Thyroid gland (tissue), 4 donors: ENCODE measurements at regions not wholly inside any gene's neighbourhood (a gene's known extent, or its start where the extent isn't known, plus 50 kb on each side); places are given as distances from the start of the nearest gene placed in this dataset.

Experiments used
- DNase-seq, 2 donors: peaks; one replicate each; pipeline ENCODE4 v3.0.0-alpha.2; 2019
- H3K27ac ChIP-seq, 3 donors: fragments of 200-600 bp; sonication (generic); 1 replicate in 2 of 3; 2 replicates in 1 of 3; pipeline ENCODE4 v1.5.1; 2016 to 2019; ENCODE audit warnings: mild to moderate bottlenecking in 1 of 3, moderate library complexity in 1 of 3
- H3K27me3 ChIP-seq: fragments of 200-600 bp; sonication (generic); one replicate; pipeline ENCODE4 v1.5.1; 2019
- H3K36me3 ChIP-seq, 2 donors: fragments of 200-600 bp; sonication (generic); one replicate each; pipeline ENCODE4 v1.5.1; 2016 to 2019
- H3K4me1 ChIP-seq, 2 donors: fragments of 200-600 bp; sonication (generic); one replicate each; pipeline ENCODE4 v1.5.1; 2017 to 2019
- H3K4me3 ChIP-seq, 3 donors: fragments of 200-600 bp; sonication (generic); replicated peaks in 1 of 3; 1 replicate in 2 of 3; 2 replicates in 1 of 3; pipeline ENCODE4 v1.5.1; 2016; ENCODE audit warnings: mild to moderate bottlenecking in 1 of 3
- H3K9me3 ChIP-seq: fragments of 200-600 bp; sonication (generic); one replicate; pipeline ENCODE4 v1.5.1; 2017
- POLR2A ChIP-seq, 2 donors: fragments of 450-650 bp; IDR thresholded peaks; one replicate each; pipeline ENCODE4 v1.6.1; 2017; ENCODE audit warnings: antibody characterized with exemption in 2 of 2, mild to moderate bottlenecking in 2 of 2, moderate library complexity in 1 of 2
- WGBS, 2 donors: methylation state at CpG; one replicate each; pipeline ENCODE4 v1.1.5; 2017; 5-methylcytosine and 5-hydroxymethylcytosine counted together
- intact Hi-C: fragments of 100-400 bp; cut with DNase I; formaldehyde crosslinking; loops from one replicate; pipeline ENCODE4 v1.15.1; 2023
- TF ChIP-seq, protein P1 (sequence below), 6 experiments: fragments of 200-600 bp in 3 of 6; fragments of 450-650 bp in 3 of 6; sonication (generic) in 3 of 6; IDR thresholded peaks; one replicate each; pipeline ENCODE4 v1.5.1; 2016 to 2019; ENCODE audit warnings: antibody characterized with exemption in 6 of 6, mild to moderate bottlenecking in 2 of 6, inconsistent platforms in 1 of 6, moderate library complexity in 1 of 6

DNA sequence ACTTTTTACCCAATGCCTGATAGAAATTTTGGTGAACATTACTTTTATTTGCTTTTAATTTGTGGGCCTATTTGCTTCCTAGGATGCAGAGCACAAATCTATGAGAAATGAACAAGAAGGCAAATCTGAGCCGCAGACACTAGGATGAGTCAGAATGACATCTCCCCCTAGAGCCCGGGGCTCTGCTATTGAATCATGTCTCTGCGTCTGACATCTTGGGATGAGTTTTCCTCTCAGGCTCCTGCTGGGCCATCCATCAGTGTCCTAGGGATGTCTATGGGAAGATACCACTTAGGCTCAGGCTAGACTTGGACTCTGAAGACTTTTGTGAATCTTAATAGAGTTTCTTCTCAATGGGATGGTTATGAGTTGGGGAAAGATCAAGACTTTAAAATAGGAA lies 157.3 kb upstream of the MTPN start:
- no peak overlapping the region for H3K27ac ChIP-seq
- peaks cover 0 to 7% of the 10 kb centered on the region in 2 donors for H3K4me1 ChIP-seq
- 83 to 85% methylated on average over 3 of the region's 3 CpGs for WGBS, 2 donors
- no peak for DNase-seq
- no peaks in the 10 kb centered on the region for H3K9me3 ChIP-seq
- TF ChIP-seq, protein P1, sequence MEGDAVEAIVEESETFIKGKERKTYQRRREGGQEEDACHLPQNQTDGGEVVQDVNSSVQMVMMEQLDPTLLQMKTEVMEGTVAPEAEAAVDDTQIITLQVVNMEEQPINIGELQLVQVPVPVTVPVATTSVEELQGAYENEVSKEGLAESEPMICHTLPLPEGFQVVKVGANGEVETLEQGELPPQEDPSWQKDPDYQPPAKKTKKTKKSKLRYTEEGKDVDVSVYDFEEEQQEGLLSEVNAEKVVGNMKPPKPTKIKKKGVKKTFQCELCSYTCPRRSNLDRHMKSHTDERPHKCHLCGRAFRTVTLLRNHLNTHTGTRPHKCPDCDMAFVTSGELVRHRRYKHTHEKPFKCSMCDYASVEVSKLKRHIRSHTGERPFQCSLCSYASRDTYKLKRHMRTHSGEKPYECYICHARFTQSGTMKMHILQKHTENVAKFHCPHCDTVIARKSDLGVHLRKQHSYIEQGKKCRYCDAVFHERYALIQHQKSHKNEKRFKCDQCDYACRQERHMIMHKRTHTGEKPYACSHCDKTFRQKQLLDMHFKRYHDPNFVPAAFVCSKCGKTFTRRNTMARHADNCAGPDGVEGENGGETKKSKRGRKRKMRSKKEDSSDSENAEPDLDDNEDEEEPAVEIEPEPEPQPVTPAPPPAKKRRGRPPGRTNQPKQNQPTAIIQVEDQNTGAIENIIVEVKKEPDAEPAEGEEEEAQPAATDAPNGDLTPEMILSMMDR (IDR thresholded peaks at IDR 0.05): no peak
- no peak for TF ChIP-seq POLR2A (IDR thresholded peaks at IDR 0.05)
- H3K4me3 ChIP-seq: no peak overlapping the region
- intact Hi-C loops: no loop called here
- no peaks in the 10 kb centered on the region for H3K36me3 ChIP-seq
- H3K27me3 ChIP-seq: no peaks in the 10 kb centered on the region

DNA sequence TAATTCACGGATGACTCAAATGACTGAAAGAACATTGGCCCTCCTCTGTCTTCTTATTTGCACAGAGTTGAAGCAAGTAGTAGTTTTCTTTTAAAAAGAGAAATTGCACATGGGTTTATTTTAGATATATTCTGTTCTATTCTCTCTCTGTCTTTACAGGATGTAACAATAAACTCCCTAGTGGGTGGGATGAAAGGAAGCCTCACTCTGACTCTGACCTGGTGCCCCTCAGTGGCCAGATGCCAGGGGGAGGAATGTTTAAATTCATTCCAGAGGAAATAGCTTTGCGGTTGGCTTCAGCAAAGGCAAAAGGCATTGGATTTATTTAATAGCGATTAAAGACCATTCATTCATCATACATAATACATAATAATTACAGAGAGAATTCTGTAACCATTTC lies 156.4 kb upstream of the MTPN start:
- Histone ChIP-seq H3K4me3 (no peak overlapping the region), H3K4me1 (peaks cover 0 to under 1% of the 10 kb centered on the region in 2 donors), H3K9me3 (no peaks in the 10 kb centered on the region), H3K27ac (no peak overlapping the region), H3K36me3 (no peaks in the 10 kb centered on the region), H3K27me3 (no peaks in the 10 kb centered on the region)
- WGBS, 2 donors: 57 to 65% methylated on average over 3 of the region's 3 CpGs
- TF ChIP-seq, protein P1 (IDR thresholded peaks at IDR 0.05): no peak
- no peak for TF ChIP-seq POLR2A (IDR thresholded peaks at IDR 0.05)
- no peak for DNase-seq
- intact Hi-C loops: no loop called here

DNA sequence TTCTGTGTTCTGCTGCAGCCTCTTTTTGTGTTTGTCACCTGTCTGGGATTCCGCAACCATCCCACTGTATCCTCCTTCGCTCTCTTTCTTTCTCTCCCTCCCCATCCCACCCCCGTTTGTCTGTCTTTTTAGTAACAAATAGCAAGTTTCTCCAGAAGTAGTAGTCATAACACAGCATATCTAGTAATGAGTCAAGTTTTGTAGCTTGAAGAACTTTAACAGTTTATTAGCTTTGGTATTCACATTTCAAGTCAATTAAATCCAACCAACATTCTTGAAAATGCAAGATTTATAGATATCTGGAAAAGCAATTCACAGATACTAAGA lies 154.1 kb upstream of the MTPN start:
- Histone ChIP-seq H3K4me1 (no peaks in the 10 kb centered on the region), H3K27ac (no peak overlapping the region), H3K4me3 (no peak overlapping the region), H3K27me3 (no peaks in the 10 kb centered on the region), H3K9me3 (no peaks in the 10 kb centered on the region), H3K36me3 (no peaks in the 10 kb centered on the region)
- 93 to 96% methylated on average over 3 of the region's 3 CpGs for WGBS, 2 donors
- intact Hi-C loops: no loop called here
- DNase-seq: no peak
- TF ChIP-seq, protein P1 (IDR thresholded peaks at IDR 0.05): no peak
- no peak for TF ChIP-seq POLR2A (IDR thresholded peaks at IDR 0.05)

DNA sequence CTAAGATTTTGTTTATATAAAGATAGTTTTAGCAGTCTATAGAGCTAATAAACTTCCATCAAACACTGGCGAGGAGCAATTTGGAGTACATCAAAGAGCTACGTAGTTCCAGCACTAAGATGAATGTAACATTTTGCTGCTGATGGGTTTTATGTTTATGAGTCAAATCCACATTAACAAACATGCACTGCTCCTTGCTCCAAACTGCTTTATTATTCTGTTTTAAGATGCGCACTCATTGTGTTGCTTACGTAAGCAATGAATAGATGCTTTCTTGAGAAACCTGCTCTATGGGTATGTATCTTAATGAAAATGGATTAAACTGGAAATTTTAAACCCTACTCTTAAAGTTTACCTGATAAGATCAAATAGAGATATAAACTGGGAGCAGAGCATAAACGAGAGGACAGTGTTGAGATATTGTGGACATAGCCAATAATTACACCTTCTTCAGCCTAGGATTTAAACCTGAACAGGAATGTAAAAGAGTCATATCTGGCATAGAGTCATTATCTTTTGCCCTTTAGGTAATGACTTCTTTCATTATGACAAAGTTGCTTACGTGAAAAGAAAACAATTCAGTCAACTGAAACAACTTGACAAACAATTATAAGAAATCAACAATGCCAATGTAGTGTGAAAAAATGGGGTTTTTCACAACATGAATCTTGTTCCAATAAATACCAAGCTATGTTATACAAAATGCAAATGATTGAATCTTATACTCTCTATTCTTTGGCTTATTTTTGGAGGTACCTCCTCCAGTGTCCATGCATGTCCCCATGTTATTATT lies 153.5 kb upstream of the MTPN start:
- WGBS, 2 donors: 82 to 84% methylated on average over 6 of the region's 6 CpGs
- no peak overlapping the region for H3K27ac ChIP-seq
- intact Hi-C loops: no loop called here
- H3K9me3 ChIP-seq: no peaks in the 10 kb centered on the region
- no peaks in the 10 kb centered on the region for H3K27me3 ChIP-seq
- H3K4me1 ChIP-seq: no peaks in the 10 kb centered on the region
- no peaks in the 10 kb centered on the region for H3K36me3 ChIP-seq
- TF ChIP-seq POLR2A (IDR thresholded peaks at IDR 0.05): no peak
- TF ChIP-seq, protein P1 (IDR thresholded peaks at IDR 0.05): no peak
- H3K4me3 ChIP-seq: no peak overlapping the region
- no peak for DNase-seq

DNA sequence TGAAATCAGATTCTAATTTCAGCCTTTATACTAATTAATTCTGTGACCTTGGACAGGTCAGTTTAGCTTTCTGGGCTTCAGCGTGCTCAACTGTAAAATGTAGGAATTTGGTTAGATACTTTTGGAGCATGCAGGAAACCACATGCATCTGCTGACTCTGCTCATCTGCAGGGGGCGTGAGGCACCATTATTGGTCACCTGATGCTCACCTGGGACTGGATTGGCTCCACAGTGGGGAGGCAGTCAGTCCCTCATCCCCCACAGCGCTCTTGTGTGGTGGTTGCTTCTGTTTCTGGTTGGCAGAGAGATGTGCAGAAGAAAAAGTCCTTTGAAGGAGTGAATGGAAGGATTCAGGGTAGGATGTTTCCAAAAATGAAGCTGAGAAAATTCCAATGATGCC lies 150.9 kb upstream of the MTPN start:
- Histone ChIP-seq H3K27me3 (no peaks in the 10 kb centered on the region), H3K27ac (no peak overlapping the region), H3K4me1 (no peaks in the 10 kb centered on the region), H3K9me3 (no peaks in the 10 kb centered on the region), H3K4me3 (no peak overlapping the region), H3K36me3 (no peaks in the 10 kb centered on the region)
- 93 to 97% methylated on average over 3 of the region's 3 CpGs for WGBS, 2 donors
- TF ChIP-seq POLR2A (IDR thresholded peaks at IDR 0.05): no peak
- TF ChIP-seq, protein P1 (IDR thresholded peaks at IDR 0.05): no peak
- DNase-seq: no peak
- intact Hi-C loops: no loop called here
